ENCODE measurements at regions not wholly inside any gene's neighbourhood (a gene's known extent, or its start where the extent isn't known, plus 50 kb on each side); places are given as distances from the start of the nearest gene placed in this dataset.

- Histone ChIP-seq H3K9ac (ENCODE audit: insufficient read depth in 1 of 2, low read depth in 2 of 2, low read length in 2 of 2) (no peak overlapping the region), H3K27me3 (ENCODE audit: control insufficient read depth in 2 of 2, insufficient read depth in 2 of 2, low read length in 2 of 2) (no peaks in the 10 kb centered on the region), H3K4me2 (ENCODE audit: insufficient read depth, low read length) (no peak overlapping the region), H3K9me3 (replicated peaks; ENCODE audit: control insufficient read depth, insufficient read depth, low read depth, low read length) (no peaks in the 10 kb centered on the region), H3K4me3 (no peak overlapping the region), H4K20me1 (replicated peaks; ENCODE audit: control insufficient read depth, insufficient read depth, low read length) (no peaks in the 10 kb centered on the region), H3K4me1 (replicated peaks in 1 of 2; ENCODE audit: control insufficient read depth in 2 of 2, insufficient read depth in 2 of 2, low read length in 2 of 2) (no peaks in the 10 kb centered on the region), H3K9me1 (ENCODE audit: control insufficient read depth, insufficient read depth, low read length) (no peaks in the 10 kb centered on the region), H3K79me2 (ENCODE audit: control insufficient read depth, insufficient read depth, low read length) (no peaks in the 10 kb centered on the region), H2AFZ (ENCODE audit: low read depth, low read length) (no peak overlapping the region), H3K27ac (ENCODE audit: extremely low read depth, low read depth, low read length) (no peak overlapping the region), H3K36me3 (ENCODE audit: control insufficient read depth, insufficient read depth, low read length) (no peaks in the 10 kb centered on the region)
- intact Hi-C loops (cut with micrococcal nuclease) = no loop called here
- DNase-seq (ENCODE audit: extremely low read depth in 1 of 4, low spot score in 3 of 4) (no peak), ATAC-seq (no peak), FAIRE-seq (no peak)
- WGBS (ENCODE audit: insufficient coverage, low coverage, missing lambda C conversion rate) = 5% methylated on average over 4 of the region's 5 CpGs
- POLR2A ChIA-PET = no interaction called here
- in situ Hi-C loops (cut with MboI) = no loop called here
- CTCF ChIA-PET (ENCODE audit: low intra/inter-chr PET ratio) = no interaction called here
- no TSS peak for BruUV-seq (replicated peaks)
- no peak for TF ChIP-seq KAT8 (IDR thresholded peaks at IDR 0.05; ENCODE audit: low read depth)
- TF ChIP-seq ZC3H4 (CRISPR knock-in tag; IDR thresholded peaks at IDR 0.05; ENCODE audit: borderline replicate concordance) = no peak
- TF ChIP-seq TEAD1 (CRISPR knock-in tag; IDR thresholded peaks at IDR 0.05) = no peak
- TF ChIP-seq SRSF9 (IDR thresholded peaks at IDR 0.05; ENCODE audit: borderline replicate concordance, low read depth, low read length) = no peak
- TF ChIP-seq, protein P1, sequence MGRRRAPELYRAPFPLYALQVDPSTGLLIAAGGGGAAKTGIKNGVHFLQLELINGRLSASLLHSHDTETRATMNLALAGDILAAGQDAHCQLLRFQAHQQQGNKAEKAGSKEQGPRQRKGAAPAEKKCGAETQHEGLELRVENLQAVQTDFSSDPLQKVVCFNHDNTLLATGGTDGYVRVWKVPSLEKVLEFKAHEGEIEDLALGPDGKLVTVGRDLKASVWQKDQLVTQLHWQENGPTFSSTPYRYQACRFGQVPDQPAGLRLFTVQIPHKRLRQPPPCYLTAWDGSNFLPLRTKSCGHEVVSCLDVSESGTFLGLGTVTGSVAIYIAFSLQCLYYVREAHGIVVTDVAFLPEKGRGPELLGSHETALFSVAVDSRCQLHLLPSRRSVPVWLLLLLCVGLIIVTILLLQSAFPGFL (CRISPR knock-in tag; IDR thresholded peaks at IDR 0.05) = no peak
- TF ChIP-seq TAF1 (IDR thresholded peaks at IDR 0.05; ENCODE audit: control insufficient read depth, extremely low read depth, insufficient read depth, low read length, severe bottlenecking) = no peak
- TF ChIP-seq PTBP1 (IDR thresholded peaks at IDR 0.05; ENCODE audit: low read depth, low read length) = no peak
- TF ChIP-seq JUND (IDR thresholded peaks at IDR 0.05; ENCODE audit: borderline replicate concordance, low read depth, low read length) = no peak
- no peak for TF ChIP-seq JUND (tag; IDR thresholded peaks at IDR 0.05; ENCODE audit: borderline replicate concordance, low read depth, low read length)
- no peak for TF ChIP-seq KAT2B (IDR thresholded peaks at IDR 0.05; ENCODE audit: low read depth, low read length)
- no peak for TF ChIP-seq CUX1 (CRISPR knock-in tag; IDR thresholded peaks at IDR 0.05)
- TF ChIP-seq, protein P2, sequence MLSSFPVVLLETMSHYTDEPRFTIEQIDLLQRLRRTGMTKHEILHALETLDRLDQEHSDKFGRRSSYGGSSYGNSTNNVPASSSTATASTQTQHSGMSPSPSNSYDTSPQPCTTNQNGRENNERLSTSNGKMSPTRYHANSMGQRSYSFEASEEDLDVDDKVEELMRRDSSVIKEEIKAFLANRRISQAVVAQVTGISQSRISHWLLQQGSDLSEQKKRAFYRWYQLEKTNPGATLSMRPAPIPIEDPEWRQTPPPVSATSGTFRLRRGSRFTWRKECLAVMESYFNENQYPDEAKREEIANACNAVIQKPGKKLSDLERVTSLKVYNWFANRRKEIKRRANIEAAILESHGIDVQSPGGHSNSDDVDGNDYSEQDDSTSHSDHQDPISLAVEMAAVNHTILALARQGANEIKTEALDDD (IDR thresholded peaks at IDR 0.05) = no peak
- no peak for TF ChIP-seq ZNF24 (IDR thresholded peaks at IDR 0.05)
- TF ChIP-seq ZBTB17 (CRISPR knock-in tag; IDR thresholded peaks at IDR 0.05) = no peak
- TF ChIP-seq ARNT (IDR thresholded peaks at IDR 0.05) = no peak
- no peak for TF ChIP-seq SRSF7 (optimal IDR thresholded peaks at IDR 0.05; ENCODE audit: low read depth, low read length)
- no peak for TF ChIP-seq MEF2A (IDR thresholded peaks at IDR 0.05; ENCODE audit: control insufficient read depth, low read depth, low read length)
Measured at GRCh38 chr9:16337322-16338029, 533.0 kb downstream of the BNC2 start.

Data from K562 (cell line).